SJCRH30 (cell line): ENCODE measurements at regions not wholly inside any gene's neighbourhood (a gene's known extent, or its start where the extent isn't known, plus 50 kb on each side); places are given as distances from the start of the nearest gene placed in this dataset.

ENCODE experiments used
- DNase-seq, 2 experiments: peaks; one replicate each; pipeline ENCODE4 v3.0.0-alpha.2; 2015 to 2020
- H3K27ac ChIP-seq: fragments of 250-450 bp; sonication (Bioruptor Pico); 2 replicates; pipeline ENCODE4 v1.5.1; 2020; ENCODE audit warnings: mild to moderate bottlenecking, moderate library complexity
- H3K27me3 ChIP-seq: fragments of 250-450 bp; sonication (Bioruptor Pico); 2 replicates; pipeline ENCODE4 v1.5.1; 2020; ENCODE audit warnings: mild to moderate bottlenecking, moderate library complexity
- H3K36me3 ChIP-seq: fragments of 250-450 bp; sonication (Bioruptor Pico); 2 replicates; pipeline ENCODE4 v1.5.1; 2020; ENCODE audit warnings: mild to moderate bottlenecking, moderate library complexity
- H3K4me1 ChIP-seq: fragments of 250-450 bp; sonication (Bioruptor Pico); 2 replicates; pipeline ENCODE4 v1.5.1; 2020; ENCODE audit warnings: mild to moderate bottlenecking, moderate library complexity
- H3K4me3 ChIP-seq: fragments of 250-450 bp; sonication (Bioruptor Pico); 2 replicates; pipeline ENCODE4 v1.5.1; 2020; ENCODE audit warnings: mild to moderate bottlenecking, moderate library complexity
- H3K9me3 ChIP-seq: fragments of 250-450 bp; sonication (Bioruptor Pico); replicated peaks from 2 replicates; pipeline ENCODE4 v1.5.1; 2020; ENCODE audit warnings: mild to moderate bottlenecking, moderate library complexity

DNA sequence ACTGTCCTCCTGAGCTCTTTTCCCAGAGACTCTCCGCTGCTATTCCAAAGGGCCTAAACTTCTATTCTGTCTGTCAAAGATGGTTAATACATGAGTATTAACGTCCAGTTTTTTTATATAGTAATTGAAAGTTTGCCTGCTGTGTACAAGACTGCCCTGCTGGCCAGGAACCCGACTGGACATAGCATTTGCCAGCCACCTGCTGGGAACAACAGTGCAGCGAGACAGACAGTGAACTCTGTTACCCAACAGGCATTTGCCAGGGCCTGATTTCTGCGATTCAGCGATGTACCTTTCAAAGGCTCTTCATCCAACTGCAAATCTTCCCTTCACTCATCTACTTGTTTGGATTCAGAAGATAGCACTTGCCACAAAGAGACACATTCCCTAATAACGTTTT is 128.8 kb upstream of the SEM1 start:
- Histone ChIP-seq H3K4me3 (no peak overlapping the region), H3K36me3 (no peaks in the 10 kb centered on the region), H3K27ac (no peak overlapping the region), H3K27me3 (no peaks in the 10 kb centered on the region), H3K9me3 (no peaks in the 10 kb centered on the region), H3K4me1 (no peaks in the 10 kb centered on the region; the same call in 1 of the 2 replicates)
- no peak for DNase-seq

DNA sequence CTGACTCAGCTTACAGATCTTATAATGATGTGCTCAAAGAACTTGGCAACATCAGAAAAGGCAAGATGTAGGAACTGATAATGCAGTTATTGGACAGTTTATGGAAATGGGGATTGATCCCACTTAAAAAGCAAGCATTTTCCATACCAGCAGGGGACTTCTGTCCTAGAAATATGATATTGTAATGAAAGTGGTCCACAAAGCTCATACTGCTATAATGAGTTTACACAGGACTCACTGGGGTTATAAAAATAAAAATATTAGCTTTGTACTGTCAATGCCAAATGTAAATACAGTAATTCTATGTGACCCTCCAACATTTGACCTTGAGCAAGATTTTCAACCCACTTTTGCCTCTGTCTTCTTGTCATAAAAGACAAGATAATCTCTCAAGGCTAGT is 145.5 kb upstream of the SEM1 start:
- H3K36me3 ChIP-seq = no peaks in the 10 kb centered on the region
- H3K4me1 ChIP-seq = no peaks in the 10 kb centered on the region
- no peak overlapping the region for H3K27ac ChIP-seq
- DNase-seq = no peak
- H3K9me3 ChIP-seq = no peaks in the 10 kb centered on the region
- H3K4me3 ChIP-seq = no peak overlapping the region
- H3K27me3 ChIP-seq = no peaks in the 10 kb centered on the region

DNA sequence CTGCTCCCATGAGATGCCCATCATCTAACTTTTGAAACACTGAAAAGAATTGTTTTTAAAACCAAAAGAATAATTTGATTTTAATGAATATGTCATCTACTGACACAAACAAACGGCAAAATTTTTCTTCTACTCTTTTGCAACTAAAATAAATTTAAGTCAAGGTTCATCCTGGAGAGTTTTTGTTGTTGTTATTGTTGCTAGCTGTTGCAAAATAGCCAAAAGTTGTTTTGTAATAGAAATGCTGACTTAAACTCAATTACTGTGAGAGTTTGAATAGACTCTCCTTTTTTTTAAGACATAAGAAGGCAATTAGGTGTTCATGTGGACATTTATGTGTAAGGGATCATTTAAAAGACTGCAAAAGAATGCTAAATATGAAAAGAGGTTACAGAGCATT is 146.0 kb upstream of the SEM1 start:
- Histone ChIP-seq H3K4me3 (no peak overlapping the region), H3K27me3 (no peaks in the 10 kb centered on the region), H3K36me3 (no peaks in the 10 kb centered on the region), H3K27ac (no peak overlapping the region), H3K4me1 (no peaks in the 10 kb centered on the region), H3K9me3 (no peaks in the 10 kb centered on the region)
- no peak for DNase-seq

DNA sequence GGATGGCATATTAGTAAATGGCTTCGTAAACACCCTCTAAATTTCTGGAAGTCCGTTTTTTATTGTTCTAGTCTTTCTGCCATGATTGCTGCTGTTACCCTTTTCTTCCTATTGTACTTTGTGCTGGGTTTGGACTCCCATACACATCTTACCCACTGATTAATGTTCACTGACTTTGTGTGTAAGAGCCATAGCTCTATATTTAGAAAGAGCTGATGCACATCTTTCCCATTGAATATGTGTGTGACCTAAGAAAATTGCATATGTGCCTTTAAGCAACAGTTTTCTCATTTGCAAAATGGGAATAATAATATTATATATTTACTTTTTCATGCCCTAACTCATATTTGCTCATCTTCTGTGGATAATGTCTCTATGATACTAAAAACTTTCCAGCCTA is 135.8 kb upstream of the DLX6 start:
- H3K27me3 ChIP-seq = no peaks in the 10 kb centered on the region
- no peaks in the 10 kb centered on the region for H3K36me3 ChIP-seq
- no peak overlapping the region for H3K27ac ChIP-seq
- H3K4me3 ChIP-seq = no peak overlapping the region
- no peaks in the 10 kb centered on the region for H3K9me3 ChIP-seq
- no peaks in the 10 kb centered on the region for H3K4me1 ChIP-seq
- no peak for DNase-seq

DNA sequence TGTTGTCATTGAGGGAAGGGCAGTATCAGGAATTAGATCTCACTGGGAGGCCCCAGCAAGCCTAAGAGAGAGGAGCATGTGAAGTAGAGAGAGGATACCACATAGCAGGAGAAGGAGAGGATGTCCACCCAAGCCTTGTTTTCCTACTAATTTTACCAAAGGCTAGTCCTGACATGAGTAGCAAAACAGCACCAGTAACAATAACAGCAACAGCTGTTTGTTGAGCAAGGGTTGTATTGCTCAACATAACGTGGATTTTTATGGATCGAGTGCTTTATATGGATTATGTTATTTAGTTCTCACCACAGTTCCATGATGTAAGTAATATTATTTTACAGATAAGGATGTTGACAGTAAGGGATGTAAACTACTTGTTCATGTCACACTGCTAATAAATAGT is 135.2 kb upstream of the DLX6 start:
- no peak for DNase-seq
- H3K9me3 ChIP-seq = no peaks in the 10 kb centered on the region
- no peak overlapping the region for H3K27ac ChIP-seq
- no peaks in the 10 kb centered on the region for H3K36me3 ChIP-seq
- no peaks in the 10 kb centered on the region for H3K27me3 ChIP-seq
- no peak overlapping the region for H3K4me3 ChIP-seq
- no peaks in the 10 kb centered on the region for H3K4me1 ChIP-seq

DNA sequence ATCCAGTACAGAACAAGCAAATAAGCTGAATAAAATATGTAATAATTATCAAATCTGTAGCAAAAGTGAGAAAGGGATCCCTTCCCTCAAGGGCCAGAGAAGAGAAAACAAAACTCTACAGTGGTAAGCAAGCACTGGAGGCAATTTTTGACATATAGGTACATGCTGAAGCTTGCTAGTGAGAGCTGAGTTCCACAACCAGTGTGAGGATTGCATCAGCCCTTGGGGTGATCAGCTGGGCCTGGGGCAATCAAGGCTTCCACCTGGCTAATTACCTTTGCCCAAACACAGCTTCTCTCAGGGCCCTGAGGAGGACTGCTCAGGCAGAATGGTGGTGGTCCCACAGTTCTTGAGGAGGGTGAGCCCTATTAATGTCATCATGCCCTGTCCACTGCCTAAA is 134.4 kb upstream of the DLX6 start:
- DNase-seq = no peak

DNA sequence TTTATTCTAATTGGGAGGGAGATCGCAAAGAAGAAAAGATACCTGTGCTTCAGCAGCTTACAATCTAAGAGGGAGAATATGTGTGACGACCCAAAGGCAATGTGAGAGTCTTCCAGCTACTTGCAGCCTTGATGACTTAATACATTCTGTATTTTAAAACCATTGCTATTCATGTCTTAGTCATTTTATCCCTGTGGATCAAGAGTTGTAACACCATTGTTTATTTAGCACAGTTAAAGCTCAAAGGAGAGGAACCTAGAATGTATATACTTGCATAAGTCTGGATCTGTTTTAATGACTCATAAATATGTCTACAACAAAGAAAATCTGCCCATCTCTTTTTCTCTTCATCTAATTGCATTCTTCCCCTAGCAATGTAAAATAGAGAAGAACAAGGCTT is 117.9 kb upstream of the DLX6 start:
- Histone ChIP-seq H3K36me3 (no peaks in the 10 kb centered on the region), H3K4me1 (no peaks in the 10 kb centered on the region), H3K27me3 (no peaks in the 10 kb centered on the region), H3K27ac (no peak overlapping the region), H3K9me3 (no peaks in the 10 kb centered on the region), H3K4me3 (no peak overlapping the region)
- no peak for DNase-seq

More for the DNA sequence above, 134.4 kb upstream of the DLX6 start:
- Histone ChIP-seq H3K27me3 (no peaks in the 10 kb centered on the region), H3K4me1 (no peaks in the 10 kb centered on the region), H3K9me3 (no peaks in the 10 kb centered on the region), H3K27ac (no peak overlapping the region), H3K36me3 (no peaks in the 10 kb centered on the region), H3K4me3 (no peak overlapping the region)

DNA sequence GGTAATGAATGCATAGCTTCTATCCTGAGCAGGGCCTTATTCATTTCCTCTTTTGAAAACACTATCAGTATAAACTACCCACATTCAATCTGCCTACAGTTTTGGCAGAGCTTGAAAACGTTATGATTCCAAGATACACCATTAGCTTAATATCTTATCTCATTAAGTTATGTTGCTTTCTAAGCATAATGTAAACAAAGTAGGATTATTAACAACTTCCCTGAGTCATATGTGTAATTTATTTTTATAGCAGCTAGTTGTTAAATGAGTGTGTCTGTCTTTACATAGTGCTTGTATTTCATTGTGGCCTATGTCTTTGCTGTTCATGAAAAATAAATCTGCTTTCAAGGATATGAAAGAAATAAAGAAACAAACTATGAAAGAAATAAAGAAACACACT is 106.2 kb upstream of the DLX6 start:
- H3K36me3 ChIP-seq = no peaks in the 10 kb centered on the region
- no peaks in the 10 kb centered on the region for H3K9me3 ChIP-seq
- no peaks in the 10 kb centered on the region for H3K4me1 ChIP-seq
- H3K27ac ChIP-seq = no peak overlapping the region
- H3K4me3 ChIP-seq = no peak overlapping the region
- H3K27me3 ChIP-seq = no peaks in the 10 kb centered on the region
- no peak for DNase-seq

DNA sequence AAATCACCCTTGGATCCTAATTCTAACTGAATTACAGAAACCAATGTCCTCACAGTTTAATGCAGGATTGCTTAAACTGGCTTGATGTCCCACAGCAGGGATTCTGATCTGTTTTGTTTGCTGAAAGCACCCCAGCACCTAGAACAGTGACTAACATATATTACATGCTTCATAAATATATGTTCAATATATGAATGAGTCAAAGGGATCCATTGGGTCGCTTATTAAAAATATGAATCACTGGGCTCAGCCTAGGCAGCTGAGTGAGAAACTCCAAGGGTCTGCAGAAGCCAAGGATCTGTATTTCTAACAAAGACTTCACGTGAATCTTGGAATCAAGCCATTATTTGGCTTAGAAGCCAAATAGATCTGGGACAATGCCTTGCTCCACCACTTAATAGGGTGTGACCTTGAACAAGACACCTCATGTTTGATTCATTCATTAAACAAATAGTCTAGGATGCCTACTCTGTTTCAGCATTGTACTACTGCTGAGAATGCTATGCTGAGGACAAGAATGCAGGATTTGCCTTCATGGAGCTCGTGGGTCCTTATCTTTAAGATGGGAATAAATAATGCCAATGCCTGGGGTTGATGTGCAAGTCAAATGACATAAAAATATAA is 103.4 kb upstream of the DLX6 start:
- no peaks in the 10 kb centered on the region for H3K4me1 ChIP-seq
- H3K4me3 ChIP-seq = no peak overlapping the region
- no peaks in the 10 kb centered on the region for H3K9me3 ChIP-seq
- DNase-seq = no peak
- H3K27me3 ChIP-seq = no peaks in the 10 kb centered on the region
- H3K36me3 ChIP-seq = no peaks in the 10 kb centered on the region
- no peak overlapping the region for H3K27ac ChIP-seq

DNA sequence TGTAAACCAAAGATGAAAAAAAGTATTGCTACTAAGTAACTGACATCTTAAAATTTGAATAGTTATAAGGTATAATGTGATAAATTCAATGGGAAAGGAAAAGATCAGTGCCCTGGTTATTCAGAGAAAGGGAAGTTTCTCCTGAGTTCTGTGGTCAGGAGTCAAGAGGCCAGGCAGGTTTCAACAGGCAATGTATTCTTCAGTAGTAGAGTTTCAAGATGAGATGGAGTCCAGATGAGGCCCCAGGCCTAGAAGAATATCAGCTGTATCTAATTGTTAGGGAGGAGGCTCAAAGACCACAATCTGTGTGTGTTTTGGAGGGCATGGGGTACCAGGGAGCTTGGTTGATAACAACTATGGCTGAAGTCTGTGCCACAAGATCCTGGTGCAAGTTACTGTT is 101.4 kb upstream of the DLX6 start:
- DNase-seq = no peak
- no peak overlapping the region for H3K4me3 ChIP-seq
- no peaks in the 10 kb centered on the region for H3K9me3 ChIP-seq
- H3K27me3 ChIP-seq = no peaks in the 10 kb centered on the region
- H3K4me1 ChIP-seq = no peaks in the 10 kb centered on the region
- no peaks in the 10 kb centered on the region for H3K36me3 ChIP-seq
- no peak overlapping the region for H3K27ac ChIP-seq

DNA sequence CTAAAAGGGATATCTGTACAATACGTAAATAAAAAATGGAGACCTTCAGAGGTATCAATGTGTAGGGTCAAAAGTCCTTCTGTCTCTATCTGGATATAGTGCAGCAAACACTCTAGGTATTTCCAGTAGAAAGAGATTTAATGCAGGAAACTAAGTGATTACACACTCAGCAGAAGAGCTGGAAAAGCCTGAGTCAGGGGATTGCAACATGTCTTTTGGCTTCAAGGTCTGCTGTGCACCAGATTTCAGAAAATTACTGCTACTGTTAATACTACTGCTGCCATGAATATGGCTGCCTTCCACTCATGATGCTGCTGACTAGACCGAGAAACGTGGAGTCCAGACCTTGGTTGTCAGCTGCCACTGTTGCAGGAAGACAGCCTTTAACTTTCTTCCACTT is 94.9 kb upstream of the DLX6 start:
- DNase-seq = no peak
- no peaks in the 10 kb centered on the region for H3K9me3 ChIP-seq
- no peaks in the 10 kb centered on the region for H3K27me3 ChIP-seq
- no peaks in the 10 kb centered on the region for H3K36me3 ChIP-seq
- no peak overlapping the region for H3K4me3 ChIP-seq
- no peak overlapping the region for H3K27ac ChIP-seq
- H3K4me1 ChIP-seq = no peaks in the 10 kb centered on the region

DNA sequence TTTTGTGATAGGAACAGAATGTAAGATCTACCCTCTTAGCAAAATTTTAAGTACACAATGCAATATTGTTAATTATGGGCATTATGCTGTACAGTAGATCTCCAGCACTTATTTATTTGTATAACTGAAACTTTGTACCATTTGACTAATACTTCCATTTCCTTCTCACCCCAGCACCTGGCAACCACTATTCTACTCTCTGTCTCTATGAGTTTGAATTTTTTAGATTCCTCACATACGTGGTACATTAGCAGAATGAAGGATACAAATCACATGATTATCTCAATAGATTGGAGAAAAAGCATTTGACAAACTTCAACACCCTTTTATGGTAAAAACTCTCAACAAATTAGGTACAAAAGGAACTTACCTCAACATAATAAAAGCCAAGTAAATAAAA is 90.3 kb upstream of the DLX6 start:
- Histone ChIP-seq H3K4me1 (no peaks in the 10 kb centered on the region), H3K4me3 (no peak overlapping the region), H3K9me3 (no peaks in the 10 kb centered on the region), H3K27me3 (no peaks in the 10 kb centered on the region), H3K36me3 (no peaks in the 10 kb centered on the region), H3K27ac (no peak overlapping the region)
- DNase-seq = no peak

DNA sequence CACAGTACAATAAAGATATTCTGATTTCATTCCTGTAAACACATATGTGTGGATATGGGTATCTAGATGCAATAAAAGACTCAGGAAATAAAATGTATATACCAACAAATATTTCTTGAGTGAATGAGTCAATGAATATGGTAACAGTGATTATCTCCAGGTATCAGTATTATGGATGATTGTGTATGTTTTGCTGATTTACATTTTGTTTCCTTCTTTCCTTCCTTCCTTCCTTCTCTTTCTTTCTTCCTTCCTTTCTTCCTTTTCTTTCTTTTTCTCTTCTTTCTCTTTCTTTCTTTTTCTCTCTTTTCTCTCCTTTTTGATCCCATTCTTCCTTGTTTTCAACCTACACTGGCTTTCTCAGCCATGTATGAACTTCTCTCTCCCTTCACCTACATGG is 85.3 kb upstream of the DLX6 start:
- H3K27ac ChIP-seq = no peak overlapping the region
- DNase-seq = no peak
- 0 out of 2 replicates have a peak, but pooled peaks cover 2% of the 10 kb centered on the region for H3K4me1 ChIP-seq
- no peak overlapping the region for H3K4me3 ChIP-seq
- no peaks in the 10 kb centered on the region for H3K9me3 ChIP-seq
- H3K27me3 ChIP-seq = no peaks in the 10 kb centered on the region
- H3K36me3 ChIP-seq = no peaks in the 10 kb centered on the region

DNA sequence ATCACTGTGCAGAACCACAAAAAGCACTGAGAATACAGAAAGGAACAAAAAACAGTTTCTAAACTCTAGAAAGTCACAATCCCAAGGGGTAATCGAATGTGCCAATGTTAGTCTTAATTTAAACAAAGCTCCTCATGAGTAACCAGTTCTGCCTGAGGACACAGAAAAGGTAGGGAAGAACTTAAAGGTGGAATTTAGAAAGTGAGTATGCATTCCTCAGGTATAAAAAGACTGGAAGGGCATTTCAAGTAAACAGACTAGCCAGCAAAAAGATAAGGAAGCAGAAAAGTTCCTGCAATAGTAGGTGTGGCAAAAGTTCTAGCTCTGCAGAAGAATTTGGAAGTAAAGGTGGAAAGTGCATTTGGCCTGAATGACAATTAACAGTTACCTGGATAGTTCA is 84.6 kb upstream of the DLX6 start:
- Histone ChIP-seq H3K27me3 (no peaks in the 10 kb centered on the region), H3K27ac (no peak overlapping the region), H3K4me3 (no peak overlapping the region), H3K4me1 (0 out of 2 replicates have a peak, but pooled peaks cover 2% of the 10 kb centered on the region), H3K36me3 (no peaks in the 10 kb centered on the region), H3K9me3 (no peaks in the 10 kb centered on the region)
- DNase-seq = no peak

DNA sequence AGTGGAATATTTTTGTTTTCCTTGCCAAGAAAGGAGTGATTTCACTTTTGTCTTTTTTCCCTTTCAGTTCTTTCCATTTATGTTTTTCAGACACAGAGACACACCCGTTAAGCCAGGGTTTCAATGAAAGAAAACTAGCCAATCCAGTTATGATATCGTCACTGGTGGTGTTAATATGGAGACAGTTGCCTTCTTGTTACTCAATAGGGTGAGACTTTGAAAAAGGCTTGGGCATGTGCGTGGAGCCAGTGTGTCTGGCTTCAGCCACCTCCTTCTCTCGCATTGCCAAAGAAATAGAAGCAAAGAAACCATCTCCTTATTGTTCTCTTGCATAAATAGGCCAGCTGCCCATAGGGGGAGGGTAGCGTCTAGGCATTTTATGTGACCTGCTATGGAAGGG is 84.1 kb upstream of the DLX6 start:
- Histone ChIP-seq H3K9me3 (no peaks in the 10 kb centered on the region), H3K4me1 (0 out of 2 replicates have a peak, but pooled peaks cover 2% of the 10 kb centered on the region), H3K27me3 (no peaks in the 10 kb centered on the region), H3K27ac (no peak overlapping the region), H3K36me3 (no peaks in the 10 kb centered on the region), H3K4me3 (no peak overlapping the region)
- DNase-seq = no peak

DNA sequence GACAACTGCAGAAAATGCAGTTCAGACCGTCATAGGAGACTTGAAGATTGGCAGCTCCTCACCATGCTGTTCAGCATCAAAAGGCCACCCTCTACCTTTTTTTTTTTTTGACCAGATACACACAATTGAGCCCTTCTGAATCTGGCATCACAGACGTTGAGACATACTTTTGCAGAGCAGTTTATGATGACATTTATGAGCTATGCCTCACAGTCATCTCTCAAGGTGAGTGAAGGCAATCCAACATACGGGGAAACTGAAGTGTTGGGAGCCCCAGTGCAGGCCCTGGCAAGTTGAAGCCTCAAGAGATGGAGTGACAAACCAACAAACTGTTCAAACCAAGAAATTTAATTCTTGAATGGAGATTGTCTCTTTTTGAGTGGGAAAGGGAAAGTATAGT is 83.6 kb upstream of the DLX6 start:
- Histone ChIP-seq H3K27ac (no peak overlapping the region), H3K4me1 (0 out of 2 replicates have a peak, but pooled peaks cover 2% of the 10 kb centered on the region), H3K4me3 (no peak overlapping the region), H3K27me3 (no peaks in the 10 kb centered on the region), H3K36me3 (no peaks in the 10 kb centered on the region), H3K9me3 (no peaks in the 10 kb centered on the region)
- DNase-seq = no peak
